Peyer's patch (tissue), 4 donors: ENCODE measurements at regions not wholly inside any gene's neighbourhood (a gene's known extent, or its start where the extent isn't known, plus 50 kb on each side); places are given as distances from the start of the nearest gene placed in this dataset.

Experiments used
- CTCF ChIP-seq, 6 experiments: fragments of 450-650 bp in 4 of 6; fragments of 200-600 bp in 2 of 6; sonication (generic) in 1 of 6; IDR thresholded peaks; one replicate each; pipeline ENCODE4 v1.5.1; 2017 to 2019; ENCODE audit warnings: antibody characterized with exemption in 6 of 6, mild to moderate bottlenecking in 3 of 6, moderate library complexity in 1 of 6
- POLR2A ChIP-seq, 2 donors: fragments of 450-650 bp; IDR thresholded peaks; one replicate each; pipeline ENCODE4 v1.5.1; 2017; ENCODE audit warnings: antibody characterized with exemption in 2 of 2, mild to moderate bottlenecking in 2 of 2, moderate library complexity in 2 of 2

- TF ChIP-seq CTCF (IDR thresholded peaks at IDR 0.05) (no peak), POLR2A (IDR thresholded peaks at IDR 0.05) (no peak)
Observed at GRCh38 chr9:88817628-88818027, 173.6 kb upstream of the S1PR3 start.
